NCI-H1694 (cell line): ENCODE measurements at regions not wholly inside any gene's neighbourhood (a gene's known extent, or its start where the extent isn't known, plus 50 kb on each side); places are given as distances from the start of the nearest gene placed in this dataset.
"Not testable (repeated sequence)": the region's sequence is repeated elsewhere in the genome, so short reads cannot be mapped to it uniquely, and the experiment has no call there.

Experiments used
- DNase-seq: peaks from one replicate; lab custom pipeline; 2025; lab: John Stamatoyannopoulos, UW

DNA sequence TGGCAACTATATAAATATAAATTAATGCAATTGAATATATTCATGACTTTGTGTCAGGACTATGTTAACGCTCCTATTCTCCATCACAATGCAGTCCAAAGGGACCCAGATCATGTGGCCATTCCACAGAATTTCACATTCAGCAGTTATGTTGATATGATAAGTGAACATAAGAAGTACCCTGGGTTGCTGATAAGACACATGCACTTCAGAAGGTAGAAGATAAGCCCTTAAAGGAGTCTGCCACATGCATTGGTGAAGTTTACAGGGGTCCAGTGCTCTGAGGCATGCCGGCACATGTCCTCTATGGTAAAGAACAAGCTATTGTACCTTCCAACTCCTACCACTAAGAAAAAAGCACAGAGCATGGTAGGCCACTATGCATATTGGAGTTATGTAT lies 76.4 kb downstream of the PHAX start:
- DNase-seq = no peak

DNA sequence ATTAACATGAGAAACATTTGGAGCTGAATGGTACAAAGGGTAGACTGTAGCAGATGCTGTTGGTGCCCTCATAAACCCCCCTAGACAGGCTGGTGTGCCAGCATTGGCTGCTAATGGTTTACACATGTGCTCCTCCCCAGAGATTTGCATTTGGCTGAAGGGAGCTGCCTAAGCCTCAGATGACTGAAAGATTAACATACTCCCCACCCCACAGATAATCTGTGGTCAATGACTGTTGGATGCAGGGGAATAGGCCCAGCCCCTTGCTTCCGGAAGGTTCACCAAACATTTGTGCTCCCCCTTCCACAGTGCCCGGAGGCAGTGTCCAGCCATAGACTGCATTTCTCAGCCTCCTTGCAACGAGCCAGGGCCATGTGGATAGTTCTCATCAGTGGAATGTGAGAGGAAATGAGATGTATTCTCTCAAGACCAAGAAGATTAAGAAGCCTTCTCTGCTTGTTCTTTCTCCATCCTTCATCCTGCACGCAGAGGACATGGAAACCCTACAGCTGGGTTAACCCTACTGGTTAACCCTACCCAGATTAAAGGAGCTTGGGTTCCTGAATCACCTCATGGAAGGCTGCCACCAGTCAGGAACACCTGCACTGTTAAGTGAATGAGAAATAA lies 79.6 kb downstream of the PHAX start:
- DNase-seq = peak; percentile 96

DNA sequence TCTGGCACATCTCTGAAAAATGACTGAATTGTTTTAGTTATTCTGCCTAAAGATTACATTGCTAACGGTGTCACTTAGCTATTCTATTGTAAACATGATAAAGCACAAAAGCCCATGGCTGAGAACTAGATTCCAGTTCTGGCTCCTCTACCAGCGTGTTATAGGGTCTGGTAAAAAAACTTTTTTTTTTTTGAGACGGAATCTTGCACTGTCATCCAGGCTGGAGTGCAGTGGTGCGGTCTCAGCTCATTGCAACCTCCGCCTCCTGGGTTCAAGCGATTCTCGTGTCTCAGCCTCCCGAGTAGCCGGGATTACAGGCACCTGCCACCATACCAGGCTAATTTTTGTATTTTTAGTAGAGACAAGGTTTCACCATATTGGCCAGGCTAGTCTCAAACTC lies 80.6 kb downstream of the PHAX start:
- not testable (repeated sequence) for DNase-seq

DNA sequence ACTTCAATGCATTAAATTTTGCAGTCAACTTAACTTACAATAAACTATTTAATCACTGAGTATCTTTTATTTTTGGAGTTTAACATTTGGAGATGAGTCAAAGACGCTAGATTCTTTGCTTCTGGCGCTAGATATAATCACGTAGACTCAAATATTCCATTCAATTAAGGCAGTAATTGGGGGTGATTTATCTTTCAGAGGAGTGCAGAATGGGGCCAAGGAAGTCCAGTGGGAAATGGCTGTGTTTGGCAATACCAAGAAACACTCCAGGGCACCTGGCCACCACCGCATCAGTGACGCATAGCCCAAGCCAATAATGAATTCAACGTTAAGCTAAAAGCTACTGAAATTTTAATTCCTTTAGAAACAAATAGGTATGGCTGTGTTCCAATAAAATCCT lies 81.2 kb downstream of the PHAX start:
- DNase-seq = no peak

DNA sequence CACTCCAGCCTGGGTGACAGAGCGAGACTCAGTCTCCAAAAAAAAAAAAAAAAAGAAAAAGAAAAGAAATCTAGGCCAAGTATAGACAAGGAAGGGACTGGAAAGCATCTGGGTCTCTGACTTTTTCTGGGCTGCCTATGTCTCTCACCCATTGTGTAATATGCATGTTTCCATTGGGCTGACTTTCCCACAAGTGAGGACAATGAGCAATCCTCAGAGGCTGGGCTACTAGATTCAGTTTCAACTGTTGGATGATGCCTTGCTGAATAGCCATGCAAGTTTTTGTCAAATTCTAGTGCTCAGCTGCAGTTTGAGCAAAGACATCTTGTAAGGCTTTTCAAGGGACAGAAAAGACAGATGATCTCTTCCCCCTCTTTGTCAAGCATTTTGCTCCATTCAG lies 82.1 kb downstream of the PHAX start:
- DNase-seq = no peak

DNA sequence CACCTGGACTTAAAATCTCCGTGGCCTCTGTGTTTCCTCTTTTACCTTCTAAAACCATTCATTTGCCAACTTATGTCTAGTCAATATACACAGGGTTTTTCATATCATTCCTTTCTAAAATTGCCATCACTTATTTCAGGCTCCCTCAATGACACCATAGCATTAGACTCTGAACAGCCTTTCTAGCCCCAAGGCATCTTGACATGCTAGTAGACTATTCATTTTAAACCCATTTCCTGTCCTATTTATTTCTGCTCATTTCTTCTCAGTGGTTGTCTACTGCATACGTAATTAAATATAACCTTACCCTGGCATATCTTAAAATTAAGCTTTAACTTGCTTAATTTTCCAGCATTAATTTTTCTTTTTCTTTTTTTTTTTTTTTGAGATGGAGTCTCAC lies 83.2 kb downstream of the PHAX start:
- DNase-seq = no peak

DNA sequence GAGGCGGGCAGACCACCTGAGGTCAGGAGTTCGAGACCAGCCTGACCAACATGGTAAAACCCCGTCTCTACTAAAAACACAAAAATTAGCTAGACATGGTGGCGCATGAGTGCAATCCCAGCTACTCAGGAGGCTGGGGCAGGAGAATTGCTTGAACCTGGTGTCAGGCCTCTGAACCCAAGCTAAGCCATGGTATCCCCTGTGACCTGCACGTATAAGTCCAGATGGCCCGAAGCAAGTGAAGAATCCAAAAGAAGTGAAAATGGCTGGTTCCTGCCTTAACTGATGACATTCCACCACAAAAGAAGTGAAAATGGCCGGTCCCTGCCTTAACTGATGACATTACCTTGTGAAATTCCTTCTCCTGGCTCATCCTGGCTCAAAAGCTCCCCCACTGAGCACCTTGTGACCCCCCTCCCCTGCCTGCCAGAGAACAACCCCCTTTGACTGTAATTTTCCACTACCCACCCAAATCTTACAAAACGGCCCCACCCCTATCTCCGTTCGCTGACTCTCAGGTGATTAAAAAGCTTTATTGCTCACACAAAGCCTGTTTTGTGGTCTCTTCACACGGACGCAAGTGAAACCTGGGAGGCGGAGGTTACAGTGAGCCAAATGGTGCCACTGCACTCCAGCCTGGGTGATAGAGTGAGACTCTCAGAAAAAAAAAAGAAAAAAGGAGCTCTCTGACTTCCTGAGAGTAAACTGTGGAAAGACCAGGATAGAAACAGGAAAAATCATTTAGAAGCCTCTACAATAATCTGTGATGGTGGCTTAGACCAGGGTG lies 84.1 kb downstream of the PHAX start:
- DNase-seq = not testable (repeated sequence)

DNA sequence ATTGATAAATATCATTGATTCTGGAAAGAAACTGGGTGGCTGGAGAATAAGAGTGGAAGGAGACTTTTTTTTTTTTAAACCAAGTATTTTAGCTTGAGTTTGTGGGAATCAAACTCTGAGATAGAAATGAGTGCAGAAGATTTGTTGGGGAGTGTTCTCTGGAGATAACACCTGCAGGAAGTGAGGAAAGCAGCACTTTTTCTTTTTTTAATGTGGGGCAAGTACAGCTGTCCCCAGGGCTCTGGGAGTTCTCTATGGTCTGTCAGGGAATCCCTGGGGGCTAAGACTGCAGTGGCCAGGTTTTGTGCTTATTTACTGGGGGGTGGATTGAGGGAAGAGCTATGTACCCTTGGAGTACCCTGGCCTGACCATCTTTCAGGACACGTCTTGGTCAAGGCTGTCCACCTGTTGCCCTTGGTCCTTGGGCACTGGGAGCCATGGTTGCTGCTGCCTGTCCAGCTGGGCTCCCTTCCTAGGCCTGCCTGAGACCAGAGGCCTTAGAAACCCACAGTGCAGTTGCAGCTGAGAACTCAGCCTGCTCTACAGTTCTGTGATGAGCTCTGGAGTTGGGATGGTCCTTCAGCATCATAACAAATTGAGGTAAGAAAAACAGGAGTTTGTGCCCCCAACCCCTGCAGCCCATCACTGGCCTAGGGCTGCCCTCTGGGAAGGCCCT lies 85.8 kb downstream of the PHAX start:
- no peak for DNase-seq

DNA sequence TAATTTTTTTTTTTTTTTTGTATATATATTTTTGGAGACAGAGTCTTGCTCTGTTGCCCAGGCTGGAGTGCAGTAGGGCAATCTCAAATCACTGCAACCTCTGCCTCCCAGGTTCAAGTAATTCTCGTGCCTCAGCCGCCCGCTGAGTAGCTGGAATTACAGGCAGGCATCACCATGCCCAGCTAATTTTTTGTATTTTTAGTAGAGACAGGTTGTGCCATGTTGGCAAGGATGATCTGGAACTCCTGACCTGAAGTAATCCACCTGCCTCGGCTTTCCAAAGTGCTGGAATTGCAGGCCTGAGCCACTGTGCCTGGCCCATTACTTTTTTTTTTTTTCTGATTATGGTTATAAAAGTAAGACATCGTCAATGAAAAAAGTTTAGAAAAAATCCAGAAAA lies 84.0 kb upstream of the LMNB1 start:
- DNase-seq = no peak

DNA sequence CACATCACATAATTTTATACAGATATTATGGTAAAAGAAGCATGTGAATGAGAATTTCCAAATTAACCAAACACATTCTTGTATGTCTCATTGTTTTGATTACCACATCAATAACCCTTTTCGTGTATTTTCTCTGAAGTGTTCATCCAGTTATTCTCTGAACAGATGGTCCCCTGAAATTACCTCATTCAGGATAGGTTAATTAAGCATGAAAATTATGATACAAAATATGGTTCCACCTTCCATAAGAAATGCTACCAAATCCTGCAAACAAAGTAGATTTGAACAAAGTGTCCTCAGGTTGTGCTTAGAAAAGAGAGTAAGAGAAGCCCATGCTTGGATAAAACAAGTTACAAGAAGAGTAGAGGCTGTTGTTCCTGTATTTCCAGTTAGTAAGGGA lies 83.1 kb upstream of the LMNB1 start:
- DNase-seq = peak; percentile 75

DNA sequence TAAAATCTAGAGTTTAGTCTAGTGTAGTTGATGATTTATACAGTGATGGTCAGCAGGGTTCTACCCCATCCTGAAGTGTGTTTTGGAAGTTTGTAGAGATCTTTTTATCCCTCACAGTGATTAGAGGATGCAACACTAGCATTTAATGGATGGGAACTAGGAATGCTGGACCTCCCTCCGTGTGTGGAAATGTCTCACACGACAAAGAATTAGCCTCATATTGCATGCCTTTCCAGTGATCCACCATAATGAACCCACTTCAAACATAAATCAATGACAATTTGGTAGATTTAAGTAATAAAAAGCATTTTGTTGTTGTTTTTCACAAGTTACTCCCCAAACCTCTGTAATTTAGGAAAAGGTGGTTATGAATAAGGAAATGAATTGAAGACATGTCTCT lies 82.5 kb upstream of the LMNB1 start:
- DNase-seq = no peak

DNA sequence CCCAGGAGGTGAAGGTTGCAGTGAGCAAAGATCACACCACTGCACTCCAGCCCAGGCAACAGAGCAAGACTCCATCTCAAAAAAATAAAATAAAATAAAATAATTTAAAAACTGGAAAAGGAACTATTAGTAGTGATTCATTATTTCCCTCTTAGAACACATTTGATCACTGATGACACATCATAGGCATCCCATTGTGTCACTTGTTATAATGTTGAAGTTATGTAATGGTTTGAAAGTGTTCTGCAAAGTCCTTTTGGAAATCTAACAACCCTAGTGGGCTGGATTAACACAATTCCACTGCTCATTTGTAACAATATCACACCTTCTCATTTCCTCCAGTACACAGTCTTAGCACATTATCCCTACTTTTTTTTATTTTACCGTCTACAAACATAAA lies 81.8 kb upstream of the LMNB1 start:
- DNase-seq = no peak

DNA sequence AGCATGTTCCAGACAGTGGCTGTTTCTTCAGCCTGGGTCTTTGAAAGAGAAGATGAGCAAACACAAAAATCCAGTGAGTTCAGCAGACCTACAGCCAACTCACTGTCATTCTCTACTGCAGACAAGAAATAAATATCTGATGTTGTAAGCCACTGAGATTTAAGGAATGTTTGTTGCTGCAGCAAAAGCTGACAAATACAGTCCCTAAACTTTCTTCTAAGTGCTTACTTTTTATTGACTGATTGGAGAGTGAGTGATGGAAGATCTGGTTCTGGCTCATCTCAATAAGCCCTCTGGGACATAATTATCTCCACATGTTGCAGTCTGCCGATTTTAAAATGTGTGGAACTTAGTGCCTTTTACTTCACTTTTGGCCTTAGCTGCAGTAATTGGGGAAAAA lies 69.9 kb upstream of the LMNB1 start:
- no peak for DNase-seq

DNA sequence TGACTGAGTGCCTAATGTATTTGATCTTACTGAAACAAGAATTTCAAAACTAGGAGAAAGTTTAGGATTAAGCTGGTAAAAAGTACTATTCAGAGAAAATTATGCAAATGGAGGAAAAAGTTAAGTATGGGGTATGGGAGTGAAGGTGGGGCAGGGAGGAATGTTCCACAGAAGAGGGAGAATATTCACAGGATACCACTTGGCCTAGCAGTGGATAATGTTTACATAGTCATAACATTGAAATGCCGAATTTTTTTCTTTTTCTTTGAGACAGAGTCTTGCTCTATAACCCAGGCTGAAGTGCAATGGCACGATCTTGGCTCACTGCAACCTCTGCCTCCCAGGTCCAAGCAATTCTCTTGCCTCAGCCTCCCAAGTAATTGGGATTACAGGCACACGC lies 61.2 kb upstream of the LMNB1 start:
- DNase-seq = no peak

DNA sequence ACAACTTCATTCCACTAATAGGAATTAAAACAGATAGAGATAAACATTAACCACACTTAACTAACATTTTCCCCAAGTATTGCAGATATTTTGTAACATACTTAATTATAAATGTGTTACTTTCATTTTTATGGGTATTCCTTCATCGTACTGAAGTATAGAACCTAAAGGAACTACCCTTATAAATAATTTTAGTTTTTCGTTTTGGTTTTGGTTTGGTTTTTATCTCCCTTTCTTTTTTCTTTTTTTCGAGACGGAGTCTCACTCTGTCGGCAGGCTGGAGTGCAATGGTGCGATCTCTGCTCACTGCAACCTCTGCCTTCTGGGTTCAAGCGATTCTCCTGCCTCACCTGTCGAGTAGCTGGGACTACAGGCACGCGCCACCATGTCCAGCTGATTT lies 60.1 kb upstream of the LMNB1 start:
- DNase-seq = no peak

DNA sequence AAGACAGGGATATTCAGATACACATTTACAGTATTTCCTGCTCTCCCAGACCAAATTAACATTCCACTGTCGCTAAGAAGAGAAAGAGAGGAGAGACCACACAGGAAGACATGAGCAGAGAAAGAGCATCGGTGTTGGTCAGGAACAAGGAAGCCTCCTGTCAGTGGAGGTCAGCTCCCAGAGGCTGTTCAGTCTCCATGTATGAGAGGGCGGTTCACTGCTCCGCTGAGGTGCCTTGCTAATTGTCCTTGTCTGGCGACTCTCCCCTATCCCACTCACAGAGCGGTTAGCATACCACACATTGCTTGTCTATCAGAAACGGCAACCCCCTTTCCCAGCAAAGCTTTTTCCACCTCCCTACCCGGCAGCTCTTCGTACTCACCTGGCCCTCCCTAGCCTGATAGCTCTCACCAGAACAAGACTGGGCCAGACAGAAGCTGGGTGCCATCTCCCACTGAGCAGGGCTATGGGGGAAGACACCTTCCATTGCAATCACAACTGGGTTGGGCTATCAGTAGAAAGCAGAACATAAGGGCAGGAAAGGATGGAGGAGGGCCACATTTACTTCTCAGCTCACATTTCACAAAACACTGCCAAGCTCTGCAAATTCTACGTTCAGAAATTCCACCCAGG lies 58.6 kb upstream of the LMNB1 start:
- DNase-seq = no peak

DNA sequence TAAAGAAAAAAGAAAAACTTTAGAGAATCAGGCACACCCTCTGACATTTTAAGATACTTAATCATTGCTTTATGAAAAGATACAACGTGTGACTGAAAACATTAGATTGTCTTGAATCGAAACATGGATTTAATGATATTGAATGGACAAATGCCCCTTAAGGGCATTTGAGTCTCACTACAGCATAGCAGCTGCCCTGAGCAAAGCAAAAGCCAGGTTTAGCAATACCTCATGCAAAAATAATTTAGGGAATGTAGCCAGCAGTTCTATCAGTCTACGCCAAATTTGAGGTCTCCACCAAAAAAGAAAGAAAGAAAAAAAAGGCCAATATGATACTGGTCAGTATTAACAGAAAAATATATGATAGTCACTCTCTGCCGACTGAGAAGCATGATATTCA lies 56.6 kb upstream of the LMNB1 start:
- no peak for DNase-seq

DNA sequence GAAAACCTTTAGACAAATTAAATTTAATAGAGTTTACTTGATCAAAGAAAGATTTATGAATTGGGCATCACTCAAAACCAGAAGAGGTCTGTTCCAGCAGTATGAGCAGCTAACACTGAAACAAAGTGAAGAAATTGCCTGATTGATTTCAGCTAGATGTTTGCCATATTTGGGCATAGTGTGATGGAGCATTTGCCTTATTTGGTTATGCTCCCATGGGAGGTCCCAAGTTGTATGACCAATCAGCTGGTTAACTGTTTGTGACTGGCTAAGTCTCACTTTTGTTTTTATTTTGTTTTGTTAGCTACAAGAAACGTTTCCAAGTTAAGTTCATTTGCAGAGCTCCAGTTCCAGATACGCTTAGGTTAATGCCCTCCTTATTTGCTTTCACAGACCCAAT lies 53.3 kb upstream of the LMNB1 start:
- no peak for DNase-seq
